NOMO-1 treated with dmso at 0.1 percent for 144 hours (cell line): ENCODE measurements at regions not wholly inside any gene's neighbourhood (a gene's known extent, or its start where the extent isn't known, plus 50 kb on each side); places are given as distances from the start of the nearest gene placed in this dataset.
"Not testable (repeated sequence)": the region's sequence is repeated elsewhere in the genome, so short reads cannot be mapped to it uniquely, and the experiment has no call there.

ENCODE experiments used
- DNase-seq: peaks from one replicate; lab custom pipeline; 2025; ENCODE audit not compliant: unreplicated experiment; lab: John Stamatoyannopoulos, UW

GRCh38 chr4:33625748-33626147 is 2618.6 kb downstream of the ARAP2 start:
- no peak for DNase-seq

GRCh38 chr4:33626221-33626620 is 2618.1 kb downstream of the ARAP2 start:
- no peak for DNase-seq

DNA sequence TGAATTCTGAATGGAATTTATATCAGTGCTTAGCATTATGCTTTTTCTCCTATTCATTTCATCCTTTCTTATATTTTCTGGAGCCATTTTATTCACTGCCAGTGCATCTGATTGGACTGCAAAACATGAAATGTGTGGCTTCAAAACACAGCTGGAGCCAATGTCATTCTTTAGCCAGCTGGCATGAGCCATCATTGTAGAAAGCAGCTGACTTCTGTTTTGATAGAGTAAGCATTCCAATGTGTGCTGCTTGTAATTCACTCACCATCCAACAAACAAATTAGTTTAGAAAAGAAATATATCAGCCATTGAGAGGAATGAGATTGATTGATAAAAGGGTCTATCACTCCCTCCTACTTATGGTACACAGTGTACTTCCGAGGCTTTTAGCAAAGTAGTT is 2616.0 kb downstream of the ARAP2 start:
- DNase-seq = no peak

- no peak for DNase-seq
Observed at GRCh38 chr4:33649015-33649414, 2595.3 kb downstream of the ARAP2 start.

GRCh38 chr4:33649471-33649870 is 2594.8 kb downstream of the ARAP2 start:
- DNase-seq = no peak

GRCh38 chr4:33650036-33650435 is 2594.3 kb downstream of the ARAP2 start:
- no peak for DNase-seq

DNA sequence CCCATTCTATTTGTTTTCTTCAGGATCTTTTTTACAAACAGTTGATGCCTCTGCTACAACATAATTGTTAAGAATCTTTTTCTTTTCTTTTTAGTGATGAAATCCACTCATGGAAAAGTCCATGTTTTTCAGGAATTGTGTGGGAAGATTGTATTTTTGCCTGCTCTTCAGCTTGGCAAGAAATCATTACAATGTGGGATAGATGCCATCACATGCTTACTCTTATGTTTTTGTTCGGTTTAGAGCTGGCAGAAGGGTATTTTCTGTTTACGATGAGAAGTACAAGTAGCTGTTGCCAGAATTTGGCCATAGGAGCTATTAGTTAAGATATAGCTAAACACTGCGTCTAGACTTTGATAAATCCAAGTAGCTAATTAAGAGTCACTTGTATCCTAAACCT is 2585.3 kb downstream of the ARAP2 start:
- DNase-seq = no peak

DNA sequence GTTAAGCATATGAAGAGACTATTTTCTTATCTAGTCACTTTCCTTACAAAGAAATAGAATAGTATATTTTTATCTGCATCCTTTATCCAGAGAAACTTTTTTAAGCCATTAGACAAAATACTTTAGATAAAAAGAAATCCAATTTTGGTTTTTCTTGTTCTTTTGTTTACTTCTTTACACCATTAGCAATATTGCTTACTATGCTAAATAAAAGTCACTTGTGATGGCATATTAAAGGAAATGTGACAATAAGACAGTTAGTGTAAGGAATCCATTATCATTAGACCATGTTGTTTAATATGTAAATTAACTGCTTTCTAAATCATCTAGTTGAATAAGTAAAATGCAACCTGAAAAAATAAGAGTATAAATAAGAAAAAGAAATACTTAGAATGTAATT is 2582.7 kb downstream of the ARAP2 start:
- DNase-seq = no peak

- DNase-seq = no peak
Observed at GRCh38 chr4:33685939-33686338, 2558.4 kb downstream of the ARAP2 start.

- no peak for DNase-seq
Observed at GRCh38 chr4:33696041-33696440, 2548.3 kb downstream of the ARAP2 start.

- no peak for DNase-seq
Observed at GRCh38 chr4:33696586-33696985, 2547.7 kb downstream of the ARAP2 start.

- DNase-seq = no peak
Observed at GRCh38 chr4:33709247-33709646, 2535.1 kb downstream of the ARAP2 start.

GRCh38 chr4:33711826-33712225 is 2532.5 kb downstream of the ARAP2 start:
- DNase-seq = no peak

- DNase-seq = no peak
Observed at GRCh38 chr4:33714971-33715370, 2529.3 kb downstream of the ARAP2 start.

- DNase-seq = no peak
Observed at GRCh38 chr4:33715841-33716395, 2528.4 kb downstream of the ARAP2 start.

DNA sequence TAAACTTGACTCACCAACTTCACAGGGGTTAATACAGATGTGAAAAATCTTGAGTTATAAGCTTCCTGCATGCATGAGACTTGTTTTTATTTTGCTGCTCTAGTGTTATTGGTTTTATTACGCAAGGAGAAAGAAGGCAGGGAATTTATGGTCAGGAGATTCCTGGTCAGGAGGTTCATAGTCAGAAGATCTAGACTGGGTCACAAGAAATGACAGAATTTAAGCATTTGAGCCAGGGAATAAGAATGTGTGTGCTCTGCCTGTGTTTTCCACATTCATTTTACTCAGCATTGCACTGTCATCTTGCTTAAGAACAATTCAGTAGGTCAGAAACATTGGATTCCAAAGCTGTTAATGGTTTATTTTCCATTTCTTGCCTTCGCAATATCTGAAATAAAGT is 2522.1 kb downstream of the ARAP2 start:
- no peak for DNase-seq

GRCh38 chr4:33722800-33723516 is 2521.4 kb downstream of the ARAP2 start:
- no peak for DNase-seq

GRCh38 chr4:33724685-33725084 is 2519.6 kb downstream of the ARAP2 start:
- DNase-seq = no peak

GRCh38 chr4:33725861-33726260 is 2518.5 kb downstream of the ARAP2 start:
- DNase-seq = no peak

DNA sequence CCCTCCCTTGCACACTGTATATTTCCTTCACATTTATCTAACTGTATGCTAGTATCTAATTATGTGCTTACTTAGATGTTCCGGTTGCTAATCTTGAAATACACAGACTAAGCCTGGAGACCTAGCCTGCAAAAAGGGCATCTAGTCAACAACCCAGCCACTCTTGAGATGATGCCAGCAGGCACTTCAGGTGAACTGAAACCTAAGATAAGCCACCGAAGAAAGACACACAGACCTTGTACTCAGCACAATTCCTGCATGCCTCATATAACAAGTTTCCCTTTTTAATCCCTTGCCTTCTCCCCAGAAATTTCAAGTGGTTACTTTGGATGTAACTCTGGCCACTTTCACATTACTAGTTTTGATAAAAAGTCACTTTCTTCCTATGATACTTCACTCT is 2506.6 kb downstream of the ARAP2 start:
- DNase-seq = no peak

- no peak for DNase-seq
Observed at GRCh38 chr4:33739884-33740632, 2504.3 kb downstream of the ARAP2 start.

DNA sequence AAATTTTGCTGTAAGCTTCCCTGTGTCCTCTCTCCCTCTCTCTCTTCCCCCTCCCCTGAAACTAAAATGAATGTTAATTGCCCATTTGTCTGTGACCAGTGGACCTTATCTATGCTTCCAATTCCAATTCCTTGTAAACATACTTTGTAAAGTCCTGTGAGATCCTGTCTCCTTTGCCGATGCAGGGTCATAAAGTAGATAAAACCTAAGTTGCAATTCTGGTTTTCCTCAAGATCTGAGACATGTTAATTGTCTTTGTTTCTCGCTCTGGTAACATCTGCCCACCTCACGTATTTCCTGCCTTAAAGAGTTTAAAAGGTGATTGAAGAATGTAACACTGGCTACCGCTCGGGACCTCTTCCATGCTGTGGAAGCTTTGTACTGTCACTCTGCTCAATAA is 2503.4 kb downstream of the ARAP2 start:
- DNase-seq = not testable (repeated sequence)
